22Rv1 (cell line): ENCODE measurements at regions not wholly inside any gene's neighbourhood (a gene's known extent, or its start where the extent isn't known, plus 50 kb on each side); places are given as distances from the start of the nearest gene placed in this dataset.

Source experiments
- H3K27ac ChIP-seq: fragments of 450-650 bp; 2 replicates; pipeline ENCODE4 v1.5.1; 2017
- ZFX ChIP-seq: fragments of 450-650 bp; IDR thresholded peaks from 2 replicates; pipeline ENCODE4 v1.6.1; 2017; ENCODE audit warnings: antibody characterized with exemption, borderline replicate concordance
- TF ChIP-seq, protein P1 (sequence below): fragments of 450-650 bp; IDR thresholded peaks from 2 replicates; pipeline ENCODE4 v1.5.1; 2017; ENCODE audit warnings: mild to moderate bottlenecking

DNA sequence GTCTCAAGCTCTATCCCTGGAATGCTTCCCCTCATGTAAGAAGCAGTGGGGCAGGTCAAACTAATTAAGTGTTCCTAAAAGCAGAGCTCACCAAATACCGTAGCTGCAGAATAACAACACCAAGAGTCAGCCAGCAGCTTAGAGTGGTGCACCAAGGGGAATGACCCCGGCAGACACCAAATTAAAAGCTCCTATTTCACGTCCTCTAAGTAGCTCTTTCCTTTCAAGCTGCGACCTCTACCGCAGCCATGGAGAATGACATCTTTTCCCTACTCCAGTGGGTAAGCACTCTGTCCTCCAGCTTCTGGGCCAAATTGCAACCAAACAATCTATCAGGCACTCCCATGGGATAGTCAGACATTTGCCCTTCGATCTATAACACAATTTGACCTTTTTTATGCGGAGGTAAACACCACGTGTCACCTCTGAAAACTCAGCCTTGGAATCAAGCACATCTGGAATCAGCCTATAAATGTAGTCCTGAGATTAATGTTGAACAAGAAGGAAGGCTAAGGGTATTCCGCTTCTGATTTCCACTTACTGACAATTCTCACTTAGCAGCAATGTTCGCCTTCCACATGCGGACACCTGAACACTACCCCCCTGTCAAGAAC is 67.6 kb upstream of the CDKN3 start:
- no peak for TF ChIP-seq ZFX
- TF ChIP-seq, protein P1, sequence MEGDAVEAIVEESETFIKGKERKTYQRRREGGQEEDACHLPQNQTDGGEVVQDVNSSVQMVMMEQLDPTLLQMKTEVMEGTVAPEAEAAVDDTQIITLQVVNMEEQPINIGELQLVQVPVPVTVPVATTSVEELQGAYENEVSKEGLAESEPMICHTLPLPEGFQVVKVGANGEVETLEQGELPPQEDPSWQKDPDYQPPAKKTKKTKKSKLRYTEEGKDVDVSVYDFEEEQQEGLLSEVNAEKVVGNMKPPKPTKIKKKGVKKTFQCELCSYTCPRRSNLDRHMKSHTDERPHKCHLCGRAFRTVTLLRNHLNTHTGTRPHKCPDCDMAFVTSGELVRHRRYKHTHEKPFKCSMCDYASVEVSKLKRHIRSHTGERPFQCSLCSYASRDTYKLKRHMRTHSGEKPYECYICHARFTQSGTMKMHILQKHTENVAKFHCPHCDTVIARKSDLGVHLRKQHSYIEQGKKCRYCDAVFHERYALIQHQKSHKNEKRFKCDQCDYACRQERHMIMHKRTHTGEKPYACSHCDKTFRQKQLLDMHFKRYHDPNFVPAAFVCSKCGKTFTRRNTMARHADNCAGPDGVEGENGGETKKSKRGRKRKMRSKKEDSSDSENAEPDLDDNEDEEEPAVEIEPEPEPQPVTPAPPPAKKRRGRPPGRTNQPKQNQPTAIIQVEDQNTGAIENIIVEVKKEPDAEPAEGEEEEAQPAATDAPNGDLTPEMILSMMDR: peak; percentile 84
- no peak overlapping the region for H3K27ac ChIP-seq

- H3K27ac ChIP-seq: no peak overlapping the region
- TF ChIP-seq ZFX: no peak
- TF ChIP-seq, protein P1: no peak
These were observed 65.9 kb upstream of the CDKN3 start for GRCh38 chr14:54330876-54331275.

- no peak overlapping the region for H3K27ac ChIP-seq
- TF ChIP-seq, protein P1: no peak
- TF ChIP-seq ZFX: no peak
These were observed 65.3 kb upstream of the CDKN3 start for GRCh38 chr14:54331516-54331915.

DNA sequence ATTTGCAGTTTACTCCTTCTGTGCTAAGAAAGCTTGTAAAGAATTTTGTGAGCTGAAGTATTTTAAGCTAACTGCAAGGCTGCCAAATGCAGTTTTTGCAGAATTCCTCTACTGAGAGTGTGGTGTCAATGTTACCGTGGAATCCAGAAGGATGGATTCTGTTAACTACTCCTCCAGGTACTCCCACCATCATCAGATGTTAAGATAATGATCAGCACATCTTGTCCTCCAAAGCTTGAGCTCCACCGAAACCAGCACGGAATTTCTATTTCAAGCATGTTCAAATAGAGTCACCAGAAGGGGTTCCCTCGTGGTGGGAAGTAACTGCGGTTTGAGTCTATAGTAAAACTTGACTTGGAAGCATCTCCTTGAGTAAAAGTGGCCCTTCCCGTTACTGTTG is 64.3 kb upstream of the CDKN3 start:
- TF ChIP-seq ZFX: no peak
- TF ChIP-seq, protein P1: no peak
- no peak overlapping the region for H3K27ac ChIP-seq

DNA sequence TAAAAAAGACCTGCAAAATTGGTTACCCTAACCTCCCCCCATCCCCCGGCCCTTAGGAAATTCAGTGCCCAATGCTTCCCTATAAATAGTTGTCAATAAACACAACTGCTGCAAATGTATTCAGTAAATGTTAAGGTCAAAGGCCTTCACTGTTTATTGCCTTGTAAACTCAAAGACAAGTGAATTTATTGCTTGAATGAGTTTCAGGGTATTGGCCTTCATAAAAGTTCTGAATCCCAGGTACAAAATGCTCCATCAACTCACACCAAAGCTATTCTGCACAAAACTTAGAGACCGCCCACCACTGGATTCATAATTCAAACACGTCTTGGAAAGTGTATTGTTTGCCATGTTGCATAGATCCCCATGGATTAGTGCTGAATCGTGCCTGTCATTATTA is 63.3 kb upstream of the CDKN3 start:
- no peak overlapping the region for H3K27ac ChIP-seq
- TF ChIP-seq ZFX: no peak
- TF ChIP-seq, protein P1: no peak

- no peak overlapping the region for H3K27ac ChIP-seq
- TF ChIP-seq, protein P1: no peak
- TF ChIP-seq ZFX: no peak
These were observed 61.1 kb upstream of the CDKN3 start for GRCh38 chr14:54335569-54336155.

DNA sequence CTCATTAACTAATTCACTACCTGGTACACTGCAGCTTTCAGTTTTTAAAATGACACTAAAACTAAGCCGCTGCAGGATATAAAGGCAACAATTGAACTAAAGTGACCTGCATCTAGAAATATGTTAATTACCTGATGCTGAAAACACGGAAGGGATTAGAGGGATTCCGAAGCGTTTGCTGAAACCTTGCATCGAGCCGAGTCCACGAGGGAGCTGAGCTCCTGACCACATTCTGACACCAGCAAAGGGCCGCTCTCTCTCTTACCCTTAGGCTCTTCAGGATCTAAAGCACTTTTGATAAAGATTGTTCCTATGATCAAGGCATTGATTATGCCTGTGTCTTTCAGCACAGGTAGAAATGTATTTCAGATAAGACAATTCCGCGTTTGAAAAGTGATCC is 59.5 kb upstream of the CDKN3 start:
- TF ChIP-seq ZFX: no peak
- TF ChIP-seq, protein P1: no peak
- no peak overlapping the region for H3K27ac ChIP-seq
